Spinal cord (tissue), 9 donors: ENCODE measurements at regions not wholly inside any gene's neighbourhood (a gene's known extent, or its start where the extent isn't known, plus 50 kb on each side); places are given as distances from the start of the nearest gene placed in this dataset.

Source experiments
- DNase-seq, 6 donors: peaks; one replicate each; pipeline versions ENCODE4 v3.0.0 to v3.0.0-alpha.2; 2013 to 2015; ENCODE audit warnings: low spot score in 6 of 6, low read depth in 4 of 6
- H3K27ac ChIP-seq: one replicate; pipeline ENCODE4 v1.5.1; 2013; ENCODE audit warnings: low read depth, low read length, control low read depth
- H3K27me3 ChIP-seq: one replicate; pipeline ENCODE4 v1.6.1; 2013; ENCODE audit warnings: low read length; ENCODE audit not compliant: control insufficient read depth, insufficient read depth
- H3K36me3 ChIP-seq: one replicate; pipeline ENCODE4 v1.6.1; 2013; ENCODE audit warnings: low read length; ENCODE audit not compliant: control insufficient read depth, insufficient read depth
- H3K4me1 ChIP-seq: one replicate; pipeline ENCODE4 v1.6.1; 2013; ENCODE audit warnings: low read length; ENCODE audit not compliant: control insufficient read depth, insufficient read depth
- H3K4me3 ChIP-seq: one replicate; pipeline ENCODE4 v1.5.1; 2013; ENCODE audit warnings: low read depth, low read length, control low read depth
- H3K9me3 ChIP-seq: one replicate; pipeline ENCODE4 v1.6.1; 2013; ENCODE audit warnings: low read length; ENCODE audit not compliant: control insufficient read depth, insufficient read depth
- WGBS: methylation state at CpG from one replicate; pipeline ENCODE4 v1.1.5; 2013; ENCODE audit warnings: missing lambda C conversion rate; ENCODE audit not compliant: insufficient coverage; 5-methylcytosine and 5-hydroxymethylcytosine counted together
- donor health status: healthy.

DNA sequence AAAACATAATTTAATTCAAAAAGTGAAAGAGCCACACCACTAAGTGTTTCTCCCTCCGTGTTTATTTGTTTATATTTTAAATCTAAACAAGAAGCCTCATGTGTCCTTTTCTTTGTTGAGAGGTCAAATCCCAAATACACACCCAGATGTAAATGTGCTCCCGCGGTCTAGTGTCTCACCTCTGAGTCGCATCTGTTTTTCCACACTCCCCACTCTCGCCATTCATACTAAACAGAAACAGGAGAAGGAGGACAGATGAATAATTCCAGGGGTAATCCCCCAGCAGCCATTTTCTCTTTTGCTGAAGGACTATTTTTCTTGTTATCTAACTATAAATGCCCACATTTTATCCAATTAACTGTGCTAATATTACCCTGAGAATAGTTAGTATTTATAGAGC is 361.6 kb upstream of the RIOK2 start:
- Histone ChIP-seq H3K27ac (no peak overlapping the region), H3K9me3 (no peaks in the 10 kb centered on the region), H3K27me3 (no peaks in the 10 kb centered on the region), H3K4me1 (no peaks in the 10 kb centered on the region), H3K4me3 (no peak overlapping the region), H3K36me3 (peaks cover 4% of the 10 kb centered on the region)
- WGBS: no CpG with 5 or more reads among the region's 5 CpGs
- DNase-seq: peak in 1 of 6 donors; percentile 50

GRCh38 chr5:97545446-97545845 is 362.4 kb upstream of the RIOK2 start:
- Histone ChIP-seq H3K36me3 (peaks cover 4% of the 10 kb centered on the region), H3K9me3 (no peaks in the 10 kb centered on the region), H3K27me3 (no peaks in the 10 kb centered on the region), H3K27ac (no peak overlapping the region), H3K4me1 (no peaks in the 10 kb centered on the region), H3K4me3 (no peak overlapping the region)
- no peak for DNase-seq

GRCh38 chr5:97545886-97546535 is 363.0 kb upstream of the RIOK2 start:
- Histone ChIP-seq H3K4me3 (no peak overlapping the region), H3K27me3 (no peaks in the 10 kb centered on the region), H3K36me3 (peaks cover 4% of the 10 kb centered on the region), H3K4me1 (no peaks in the 10 kb centered on the region), H3K27ac (no peak overlapping the region), H3K9me3 (no peaks in the 10 kb centered on the region)
- WGBS: no CpG with 5 or more reads among the region's 2 CpGs
- peak in 1 of 6 donors; percentile 78 for DNase-seq

- Histone ChIP-seq H3K27me3 (no peaks in the 10 kb centered on the region), H3K4me3 (no peak overlapping the region), H3K4me1 (no peaks in the 10 kb centered on the region), H3K9me3 (no peaks in the 10 kb centered on the region), H3K36me3 (no peaks in the 10 kb centered on the region), H3K27ac (no peak overlapping the region)
- WGBS: no CpG with 5 or more reads among the region's 2 CpGs
- no peak for DNase-seq
Observed at GRCh38 chr5:97547430-97547829, 364.4 kb upstream of the RIOK2 start.

GRCh38 chr5:97547999-97548738 is 365.1 kb upstream of the RIOK2 start:
- H3K9me3 ChIP-seq: no peaks in the 10 kb centered on the region
- H3K36me3 ChIP-seq: no peaks in the 10 kb centered on the region
- no peak overlapping the region for H3K27ac ChIP-seq
- no peak for DNase-seq
- WGBS: 83% methylated on average over 1 of the region's 1 CpG
- H3K4me1 ChIP-seq: no peaks in the 10 kb centered on the region
- H3K27me3 ChIP-seq: no peaks in the 10 kb centered on the region
- H3K4me3 ChIP-seq: no peak overlapping the region

DNA sequence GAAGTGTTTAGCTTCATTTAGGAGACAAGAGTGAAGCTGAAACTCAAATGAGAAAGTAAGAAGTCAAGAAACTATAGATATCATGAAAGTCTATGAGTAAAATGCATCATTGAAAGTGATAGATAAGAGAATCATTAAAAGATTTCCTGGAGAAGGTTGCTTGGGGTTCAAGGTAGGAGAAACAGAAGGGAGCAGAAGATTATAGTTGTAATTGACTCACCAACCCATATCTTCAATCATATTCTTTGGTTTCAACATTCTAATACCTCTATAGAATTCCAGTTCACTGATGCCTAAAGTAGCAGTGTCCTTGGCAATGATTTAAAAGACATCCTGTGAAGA is 365.7 kb upstream of the RIOK2 start:
- no peaks in the 10 kb centered on the region for H3K9me3 ChIP-seq
- no peaks in the 10 kb centered on the region for H3K4me1 ChIP-seq
- H3K27me3 ChIP-seq: no peaks in the 10 kb centered on the region
- no peak overlapping the region for H3K4me3 ChIP-seq
- no peak for DNase-seq
- no peaks in the 10 kb centered on the region for H3K36me3 ChIP-seq
- H3K27ac ChIP-seq: no peak overlapping the region

GRCh38 chr5:97549496-97549895 is 366.4 kb upstream of the RIOK2 start:
- no peak overlapping the region for H3K27ac ChIP-seq
- H3K36me3 ChIP-seq: no peaks in the 10 kb centered on the region
- H3K4me3 ChIP-seq: no peak overlapping the region
- H3K9me3 ChIP-seq: no peaks in the 10 kb centered on the region
- no CpG with 5 or more reads among the region's 4 CpGs for WGBS
- H3K4me1 ChIP-seq: no peaks in the 10 kb centered on the region
- no peaks in the 10 kb centered on the region for H3K27me3 ChIP-seq
- no peak for DNase-seq

DNA sequence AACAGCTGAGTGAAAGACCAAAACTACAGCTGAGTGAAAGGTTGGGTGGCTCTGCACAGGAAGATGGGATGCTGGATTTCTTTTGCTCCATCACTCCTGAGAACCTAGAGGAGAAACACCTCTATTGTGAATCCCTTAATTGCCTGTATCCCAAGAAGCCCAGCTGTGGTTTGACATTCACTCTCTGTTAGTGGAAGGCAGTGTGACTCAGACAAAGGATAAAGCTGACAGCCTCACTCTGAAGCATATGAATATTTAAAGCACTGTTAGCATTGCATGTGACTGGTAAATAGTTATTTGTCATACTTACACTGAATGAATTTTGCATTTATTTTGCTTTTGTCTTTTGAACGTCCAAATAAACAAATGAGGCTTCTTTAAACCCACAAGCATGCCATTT is 367.1 kb upstream of the RIOK2 start:
- H3K4me3 ChIP-seq: no peak overlapping the region
- no peaks in the 10 kb centered on the region for H3K36me3 ChIP-seq
- H3K4me1 ChIP-seq: no peaks in the 10 kb centered on the region
- WGBS: no CpG with 5 or more reads among the region's 1 CpG
- no peaks in the 10 kb centered on the region for H3K9me3 ChIP-seq
- H3K27ac ChIP-seq: no peak overlapping the region
- no peaks in the 10 kb centered on the region for H3K27me3 ChIP-seq
- peak in 2 of 6 donors; percentile 58 to 62 for DNase-seq

DNA sequence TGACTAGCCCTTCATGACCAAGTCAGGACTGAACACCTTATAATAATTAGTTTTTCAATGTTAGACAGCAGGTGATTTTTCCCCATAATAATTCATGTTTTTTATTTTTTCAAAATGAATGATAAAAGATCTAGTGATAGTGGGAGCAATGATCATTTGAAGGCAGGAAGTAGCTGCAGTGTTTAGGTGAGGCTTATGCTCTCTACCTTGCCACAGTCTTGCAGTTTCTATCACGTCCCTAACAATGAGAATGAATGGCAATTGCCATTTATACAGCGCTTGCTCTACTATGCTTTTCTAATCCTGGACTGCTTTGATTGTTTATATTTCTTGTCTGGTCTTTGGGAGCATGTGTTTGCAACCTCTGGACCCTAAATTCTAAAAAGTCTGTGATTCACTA is 367.8 kb upstream of the RIOK2 start:
- Histone ChIP-seq H3K4me3 (no peak overlapping the region), H3K27ac (no peak overlapping the region), H3K4me1 (no peaks in the 10 kb centered on the region), H3K36me3 (no peaks in the 10 kb centered on the region), H3K27me3 (no peaks in the 10 kb centered on the region), H3K9me3 (no peaks in the 10 kb centered on the region)
- WGBS: 80% methylated on average over 1 of the region's 2 CpGs
- no peak for DNase-seq
